ENCODE measurements at regions not wholly inside any gene's neighbourhood (a gene's known extent, or its start where the extent isn't known, plus 50 kb on each side); places are given as distances from the start of the nearest gene placed in this dataset.

GRCh38 chr11:80457823-80458222, 1017.0 kb upstream of the TENM4 start:
- TF ChIP-seq YY1 (IDR thresholded peaks at IDR 0.05; ENCODE audit: insufficient read depth, insufficient read length): no peak
- no peak for TF ChIP-seq SUZ12 (IDR thresholded peaks at IDR 0.05; ENCODE audit: extremely low read depth, insufficient read depth, insufficient read length)
- TF ChIP-seq ZNF274 (IDR thresholded peaks at IDR 0.05; ENCODE audit: low read depth, low read length): no peak
